ENCODE measurements at regions not wholly inside any gene's neighbourhood (a gene's known extent, or its start where the extent isn't known, plus 50 kb on each side); places are given as distances from the start of the nearest gene placed in this dataset.

GRCh38 chr2:122423934-122424333, 668.5 kb downstream of the TSN start:
- TF ChIP-seq POLR2A (IDR thresholded peaks at IDR 0.05; ENCODE audit: low read depth, low read length) (no peak), POLR2AphosphoS5 (IDR thresholded peaks at IDR 0.05; ENCODE audit: low read depth, low read length) (no peak), TAF1 (IDR thresholded peaks at IDR 0.05; ENCODE audit: borderline replicate concordance, low read depth, low read length) (no peak)
